ENCODE measurements at regions not wholly inside any gene's neighbourhood (a gene's known extent, or its start where the extent isn't known, plus 50 kb on each side); places are given as distances from the start of the nearest gene placed in this dataset.

- no peaks in the 10 kb centered on the region for H3K9me3 ChIP-seq (ENCODE audit: control insufficient read depth, low read depth, low read length)
- no peaks in the 10 kb centered on the region for H4K20me1 ChIP-seq (ENCODE audit: control insufficient read depth, extremely low read depth, insufficient read depth, low read length)
- no peaks in the 10 kb centered on the region for H3K27me3 ChIP-seq (ENCODE audit: control insufficient read depth, extremely low read depth, insufficient read depth, low read length)
- no peaks in the 10 kb centered on the region for H3K9me1 ChIP-seq (ENCODE audit: control insufficient read depth, extremely low read depth, insufficient read depth, low read length)
- no peak for TF ChIP-seq EZH2 (IDR thresholded peaks at IDR 0.05; ENCODE audit: low read length)
- no peak for TF ChIP-seq CTCF (optimal IDR thresholded peaks at IDR 0.05 in 1 of 3, IDR thresholded peaks at IDR 0.05 in 1 of 3, conservative IDR thresholded peaks at IDR 0.05 in 1 of 3; ENCODE audit: extremely low read depth in 1 of 3, insufficient read depth in 2 of 3, low read length in 3 of 3)
- no peak for FAIRE-seq
- H3K4me2 ChIP-seq (ENCODE audit: control insufficient read depth, extremely low read depth, insufficient read depth, low read depth, low read length): no peak overlapping the region
- no peak overlapping the region for H3K9ac ChIP-seq (ENCODE audit: control insufficient read depth, extremely low read depth, insufficient read depth, low read length)
- H3K79me2 ChIP-seq (ENCODE audit: control insufficient read depth, insufficient read depth, low read length): no peaks in the 10 kb centered on the region
- H2AFZ ChIP-seq (ENCODE audit: control insufficient read depth, low read length): no peak overlapping the region
- no peak for DNase-seq (ENCODE audit: low read depth, low spot score)
- H3K27ac ChIP-seq (ENCODE audit: control insufficient read depth, insufficient read depth, low read length): no peak overlapping the region
- dilution Hi-C loops (cut with MboI; ENCODE audit: extremely low pct_ligation_motif_present, low sequenced_read_pairs): no loop called here
- H3K4me1 ChIP-seq (ENCODE audit: control insufficient read depth, extremely low read depth, insufficient read depth, low read length): no peaks in the 10 kb centered on the region
- H3K4me3 ChIP-seq (ENCODE audit: control insufficient read depth in 2 of 3, extremely low read depth in 1 of 3, insufficient read depth in 2 of 3, low read depth in 1 of 3, low read length in 3 of 3): no peak overlapping the region
- no peaks in the 10 kb centered on the region for H3K36me3 ChIP-seq (ENCODE audit: control insufficient read depth in 2 of 2, extremely low read depth in 1 of 2, insufficient read depth in 2 of 2, low read length in 2 of 2)
Observed at GRCh38 chr10:105549731-105550130, 908.6 kb downstream of the SORCS3 start.

- Histone ChIP-seq H3K4me3 (ENCODE audit: control insufficient read depth in 2 of 3, extremely low read depth in 1 of 3, insufficient read depth in 2 of 3, low read depth in 1 of 3, low read length in 3 of 3) (no peak overlapping the region), H3K36me3 (ENCODE audit: control insufficient read depth in 2 of 2, extremely low read depth in 1 of 2, insufficient read depth in 2 of 2, low read length in 2 of 2) (no peaks in the 10 kb centered on the region), H3K9me1 (ENCODE audit: control insufficient read depth, extremely low read depth, insufficient read depth, low read length) (no peaks in the 10 kb centered on the region), H3K9me3 (ENCODE audit: control insufficient read depth, low read depth, low read length) (no peaks in the 10 kb centered on the region), H3K79me2 (ENCODE audit: control insufficient read depth, insufficient read depth, low read length) (no peaks in the 10 kb centered on the region), H3K9ac (ENCODE audit: control insufficient read depth, extremely low read depth, insufficient read depth, low read length) (no peak overlapping the region), H3K4me1 (ENCODE audit: control insufficient read depth, extremely low read depth, insufficient read depth, low read length) (no peaks in the 10 kb centered on the region), H2AFZ (ENCODE audit: control insufficient read depth, low read length) (no peak overlapping the region), H3K4me2 (ENCODE audit: control insufficient read depth, extremely low read depth, insufficient read depth, low read depth, low read length) (no peak overlapping the region), H4K20me1 (ENCODE audit: control insufficient read depth, extremely low read depth, insufficient read depth, low read length) (no peaks in the 10 kb centered on the region), H3K27me3 (ENCODE audit: control insufficient read depth, extremely low read depth, insufficient read depth, low read length) (no peaks in the 10 kb centered on the region), H3K27ac (ENCODE audit: control insufficient read depth, insufficient read depth, low read length) (no peak overlapping the region)
- dilution Hi-C loops (cut with MboI; ENCODE audit: extremely low pct_ligation_motif_present, low sequenced_read_pairs): no loop called here
- DNase-seq (ENCODE audit: low read depth, low spot score) (no peak), FAIRE-seq (no peak)
- TF ChIP-seq CTCF (optimal IDR thresholded peaks at IDR 0.05 in 1 of 3, IDR thresholded peaks at IDR 0.05 in 1 of 3, conservative IDR thresholded peaks at IDR 0.05 in 1 of 3; ENCODE audit: extremely low read depth in 1 of 3, insufficient read depth in 2 of 3, low read length in 3 of 3) (no peak), EZH2 (IDR thresholded peaks at IDR 0.05; ENCODE audit: low read length) (no peak)
Observed at GRCh38 chr10:105545101-105545500, 904.0 kb downstream of the SORCS3 start.

Data from keratinocyte (primary cell).